H1 (cell line): ENCODE measurements at regions not wholly inside any gene's neighbourhood (a gene's known extent, or its start where the extent isn't known, plus 50 kb on each side); places are given as distances from the start of the nearest gene placed in this dataset.

Experiments used
- CTCF ChIA-PET: fragments of 300-600 bp; sonication (Branson Sonifier 250); formaldehyde crosslinking; loops from one replicate; lab custom pipeline; 2021; ENCODE audit not compliant: partially characterized antibody; lab: Charles Lee
- POLR2A ChIA-PET: fragments of 300-600 bp; sonication (Branson Sonifier 250); formaldehyde crosslinking; loops from one replicate; lab custom pipeline; 2021; ENCODE audit warnings: inconsistent platforms; ENCODE audit not compliant: partially characterized antibody; lab: Charles Lee
- DNase-seq, 2 experiments: peaks; one replicate each; pipeline versions ENCODE4 v3.0.0 to v3.0.0-alpha.2; 2010 to 2022; ENCODE audit warnings: low spot score in 2 of 2, low read depth in 1 of 2, mixed read lengths in 1 of 2
- FAIRE-seq: peaks from 2 replicates; lab custom pipeline; 2011; peaks lifted over from hg19 to GRCh38; lab: Jason Lieb, UNC
- H2AFZ ChIP-seq: 2 replicates; pipeline ENCODE4 v1.8.1; 2012; ENCODE audit warnings: low read length, inconsistent platforms
- H2AK5ac ChIP-seq: 2 replicates; pipeline ENCODE4 v1.6.1; 2013; ENCODE audit warnings: low read depth, low read length
- H2BK120ac ChIP-seq: replicated peaks from 2 replicates; pipeline ENCODE3; 2013; ENCODE audit warnings: low read depth, low read length, inconsistent platforms
- H2BK12ac ChIP-seq: 2 replicates; pipeline ENCODE4 v1.6.1; 2013; ENCODE audit warnings: low read depth, low read length
- H2BK15ac ChIP-seq: 2 replicates; pipeline ENCODE4 v1.6.1; 2013; ENCODE audit warnings: low read length
- H2BK20ac ChIP-seq: 2 replicates; pipeline ENCODE4 v1.6.1; 2013; ENCODE audit warnings: low read length
- H2BK5ac ChIP-seq: 2 replicates; pipeline ENCODE4 v1.6.1; 2013; ENCODE audit warnings: low read depth, low read length
- H3K14ac ChIP-seq: 2 replicates; pipeline ENCODE4 v1.6.1; 2013; ENCODE audit warnings: inconsistent platforms; ENCODE audit not compliant: insufficient read length
- H3K18ac ChIP-seq: 2 replicates; pipeline ENCODE4 v1.6.1; 2013; ENCODE audit warnings: low read length; ENCODE audit errors: extremely low read depth
- H3K23ac ChIP-seq: 2 replicates; pipeline ENCODE4 v1.6.1; 2013; ENCODE audit warnings: inconsistent platforms; ENCODE audit not compliant: insufficient read length
- H3K23me2 ChIP-seq: 2 replicates; pipeline ENCODE4 v1.6.1; 2013; ENCODE audit warnings: low read depth, low read length
- H3K27ac ChIP-seq: 2 replicates; pipeline ENCODE4 v1.6.1; 2011; ENCODE audit warnings: low read depth, low read length, inconsistent platforms
- H3K27me3 ChIP-seq, 4 experiments: replicated peaks in 1 of 4; 1 replicate in 1 of 4; 2 replicates in 3 of 4; pipeline versions ENCODE4 v1.6.1 to v1.8.1; 2011 to 2013; ENCODE audit warnings: low read length in 3 of 4, mild to moderate bottlenecking in 3 of 4, inconsistent platforms in 2 of 4, mixed read lengths in 2 of 4, moderate library complexity in 1 of 4; ENCODE audit not compliant: control insufficient read depth in 3 of 4, insufficient read depth in 3 of 4; ENCODE audit errors: extremely low read depth in 1 of 4
- H3K36me3 ChIP-seq, 4 experiments: 2 replicates each; pipeline versions ENCODE4 v1.6.1 to v1.8.1; 2011 to 2013; ENCODE audit warnings: mild to moderate bottlenecking in 4 of 4, low read length in 3 of 4, moderate library complexity in 2 of 4, control low read depth in 1 of 4, inconsistent platforms in 1 of 4; ENCODE audit not compliant: insufficient read depth in 4 of 4, control insufficient read depth in 2 of 4
- H3K4ac ChIP-seq: replicated peaks from 2 replicates; pipeline ENCODE3; 2013; ENCODE audit warnings: low read length, low read depth, mixed read lengths, inconsistent platforms; ENCODE audit not compliant: insufficient read length
- H3K4me1 ChIP-seq, 4 experiments: replicated peaks in 1 of 4; 1 replicate in 1 of 4; 2 replicates in 3 of 4; pipeline versions ENCODE4 v1.6.1 to v1.8.1; 2011 to 2013; ENCODE audit warnings: low read length in 3 of 4, inconsistent platforms in 2 of 4, mixed read lengths in 1 of 4; ENCODE audit not compliant: insufficient read depth in 4 of 4, control insufficient read depth in 3 of 4
- H3K4me2 ChIP-seq, 2 experiments: 2 replicates each; pipeline versions ENCODE4 v1.6.1 to v1.8.1; 2011 to 2013; ENCODE audit warnings: low read depth in 2 of 2, low read length in 2 of 2, control low read depth in 1 of 2, inconsistent platforms in 1 of 2, mild to moderate bottlenecking in 1 of 2; ENCODE audit not compliant: insufficient read depth in 1 of 2
- H3K4me3 ChIP-seq, 4 experiments: fragments of 200-600, 300-600 bp in 1 of 4; sonication (generic), shearing (Covaris generic), sonication (Bioruptor Twin) in 1 of 4; 2 replicates each; pipeline versions ENCODE4 v1.5.1 to v1.8.1; 2011 to 2016; ENCODE audit warnings: low read length in 4 of 4, low read depth in 3 of 4, control low read depth in 2 of 4, inconsistent platforms in 2 of 4, mild to moderate bottlenecking in 2 of 4, mixed read lengths in 1 of 4, moderate library complexity in 1 of 4; ENCODE audit not compliant: insufficient read depth in 2 of 4; ENCODE audit errors: extremely low read depth in 1 of 4
- H3K56ac ChIP-seq: replicated peaks from 2 replicates; pipeline ENCODE3; 2013; ENCODE audit warnings: low read depth, mild to moderate bottlenecking, mixed read lengths, low read length, inconsistent platforms; ENCODE audit not compliant: insufficient read length
- H3K79me1 ChIP-seq: 2 replicates; pipeline ENCODE4 v1.6.1; 2013; ENCODE audit warnings: low read depth, low read length, control low read depth
- H3K79me2 ChIP-seq, 2 experiments: 2 replicates each; pipeline versions ENCODE4 v1.6.1 to v1.8.1; 2012 to 2013; ENCODE audit warnings: low read length in 2 of 2, mild to moderate bottlenecking in 2 of 2, inconsistent platforms in 1 of 2; ENCODE audit not compliant: insufficient read depth in 2 of 2, control insufficient read depth in 1 of 2
- H3K9ac ChIP-seq, 4 experiments: replicated peaks in 1 of 4; 1 replicate in 1 of 4; 2 replicates in 3 of 4; pipeline versions ENCODE4 v1.6.1 to v1.8.1; 2011 to 2013; ENCODE audit warnings: low read depth in 3 of 4, low read length in 3 of 4, control low read depth in 2 of 4, mild to moderate bottlenecking in 2 of 4, moderate library complexity in 2 of 4, inconsistent platforms in 1 of 4; ENCODE audit errors: extremely low read depth in 1 of 4
- H3K9me3 ChIP-seq, 2 experiments: 2 replicates each; pipeline versions ENCODE4 v1.6.1 to v1.8.1; 2012 to 2013; ENCODE audit warnings: mild to moderate bottlenecking in 2 of 2, moderate library complexity in 2 of 2, control low read depth in 1 of 2, inconsistent platforms in 1 of 2, low read depth in 1 of 2, low read length in 1 of 2, mixed read lengths in 1 of 2; ENCODE audit not compliant: insufficient read depth in 2 of 2
- H4K20me1 ChIP-seq, 2 experiments: replicated peaks in 1 of 2; 2 replicates each; pipeline versions ENCODE3 to v1.8.1; 2011 to 2013; ENCODE audit warnings: inconsistent platforms in 2 of 2, low read length in 2 of 2, mild to moderate bottlenecking in 1 of 2; ENCODE audit not compliant: insufficient read depth in 2 of 2, control insufficient read depth in 1 of 2
- H4K5ac ChIP-seq: 2 replicates; pipeline ENCODE4 v1.6.1; 2013; ENCODE audit warnings: low read length, low read depth, mixed read lengths, inconsistent platforms; ENCODE audit not compliant: insufficient read length
- H4K8ac ChIP-seq: 2 replicates; pipeline ENCODE4 v1.8.0; 2013; ENCODE audit warnings: mild to moderate bottlenecking, moderate library complexity, low read length, inconsistent platforms; ENCODE audit not compliant: insufficient read depth; ENCODE audit errors: extremely low read depth
- H4K91ac ChIP-seq: replicated peaks from 2 replicates; pipeline ENCODE3; 2013; ENCODE audit warnings: low read length, mixed read lengths, inconsistent platforms; ENCODE audit not compliant: insufficient read length
- CREB1 ChIP-seq: IDR thresholded peaks from 2 replicates; pipeline ENCODE4 v1.6.1; 2012; ENCODE audit warnings: inconsistent platforms
- CTCF ChIP-seq, 3 experiments: IDR thresholded peaks; 1 replicate in 2 of 3; 2 replicates in 1 of 3; pipeline versions ENCODE4 v1.5.1 to v1.6.1; 2011; ENCODE audit warnings: low read length in 3 of 3, mild to moderate bottlenecking in 3 of 3, inconsistent platforms in 2 of 3, low read depth in 1 of 3, moderate library complexity in 1 of 3; ENCODE audit not compliant: insufficient read depth in 1 of 3; ENCODE audit errors: control extremely low read depth in 1 of 3
- EP300 ChIP-seq, 2 experiments: IDR thresholded peaks; 1 replicate in 1 of 2; 2 replicates in 1 of 2; pipeline ENCODE4 v1.6.1; 2011 to 2012; ENCODE audit warnings: low read depth in 2 of 2, low read length in 2 of 2, mild to moderate bottlenecking in 2 of 2, borderline replicate concordance in 1 of 2, inconsistent platforms in 1 of 2, moderate library complexity in 1 of 2
- FOSL1 ChIP-seq: IDR thresholded peaks from 2 replicates; pipeline ENCODE4 v1.6.1; 2011; ENCODE audit warnings: mild to moderate bottlenecking, low read depth, low read length, moderate library complexity; ENCODE audit not compliant: insufficient read depth
- GTF2F1 ChIP-seq: IDR thresholded peaks from 2 replicates; pipeline ENCODE4 v1.6.1; 2012; ENCODE audit warnings: low read depth, low read length, improper control_type of control experiment, borderline replicate concordance
- JUN ChIP-seq: IDR thresholded peaks from 2 replicates; pipeline ENCODE4 v1.6.1; 2011; ENCODE audit warnings: low read depth, mild to moderate bottlenecking, improper control_type of control experiment, low read length
- JUND ChIP-seq: IDR thresholded peaks from 2 replicates; pipeline ENCODE4 v1.6.1; 2011; ENCODE audit warnings: mild to moderate bottlenecking, improper control_type of control experiment, low read length
- KDM1A ChIP-seq: fragments of 200-600, 300-600 bp; sonication (generic); IDR thresholded peaks from 2 replicates; pipeline ENCODE4 v1.7.1; 2016; ENCODE audit warnings: mild to moderate bottlenecking, low read length, borderline replicate concordance
- KDM4A ChIP-seq: IDR thresholded peaks from one replicate; pipeline ENCODE4 v1.7.1; 2012; ENCODE audit warnings: low read depth, mild to moderate bottlenecking, moderate library complexity, low read length, inconsistent platforms; ENCODE audit not compliant: severe bottlenecking
- PHF8 ChIP-seq: fragments of 200-600 bp; sonication (generic); conservative IDR thresholded peaks from 2 replicates; pipeline ENCODE4 v1.7.1; 2012; ENCODE audit warnings: low read depth, mild to moderate bottlenecking, inconsistent platforms, low read length, moderate library complexity
- POLR2A ChIP-seq, 2 experiments: IDR thresholded peaks; 1 replicate in 1 of 2; 2 replicates in 1 of 2; pipeline ENCODE4 v1.6.1; 2011; ENCODE audit warnings: low read depth in 2 of 2, low read length in 2 of 2, mild to moderate bottlenecking in 2 of 2; ENCODE audit errors: control extremely low read depth in 1 of 2
- TAF1 ChIP-seq: IDR thresholded peaks from 2 replicates; pipeline ENCODE4 v1.6.1; 2011; ENCODE audit warnings: mild to moderate bottlenecking, low read depth, low read length
- ZNF274 ChIP-seq: IDR thresholded peaks from 2 replicates; pipeline ENCODE4 v1.7.0; 2012; ENCODE audit warnings: low read length, borderline replicate concordance; ENCODE audit errors: extremely low read depth
- WGBS, 2 experiments: shearing (Covaris generic) in 1 of 2; methylation state at CpG; one replicate each; pipeline versions ENCODE4 v1.1.6 to v1.1.7; 2013 to 2015; ENCODE audit warnings: low lambda C conversion rate in 2 of 2, mixed read lengths in 2 of 2, inconsistent platforms in 1 of 2, low coverage in 1 of 2, missing lambda C conversion rate in 1 of 2; ENCODE audit not compliant: insufficient replicate concordance in 2 of 2, insufficient coverage in 1 of 2, insufficient read length in 1 of 2; ENCODE audit errors: extremely low coverage in 1 of 2, missing lambda C conversion rate in 1 of 2; 5-methylcytosine and 5-hydroxymethylcytosine counted together

- 91% methylated on average over 8 of the region's 8 CpGs; no CpG with 5 or more reads in 1 of the 2 experiments for WGBS, 2 experiments
- H3K9ac ChIP-seq = no peak overlapping the region
- no peak overlapping the region for H3K4me3 ChIP-seq
- H2BK5ac ChIP-seq = no peak overlapping the region
- no peak overlapping the region for H4K5ac ChIP-seq
- H3K18ac ChIP-seq = no peak overlapping the region
- no peak overlapping the region for H2AFZ ChIP-seq
- no peaks in the 10 kb centered on the region for H4K20me1 ChIP-seq
- no peak overlapping the region for H2BK20ac ChIP-seq
- FAIRE-seq (no peak), DNase-seq (no peak)
- no peak overlapping the region for H3K4ac ChIP-seq
- H3K79me2 ChIP-seq = no peaks in the 10 kb centered on the region
- peaks cover 0 to 7% (median 5%) of the 10 kb centered on the region in 4 experiments; a peak in 4 of 7 replicates for H3K27me3 ChIP-seq
- H2BK120ac ChIP-seq = no peak overlapping the region
- no peaks in the 10 kb centered on the region for H3K23me2 ChIP-seq
- no peak overlapping the region for H3K27ac ChIP-seq
- H3K4me2 ChIP-seq = no peak overlapping the region
- POLR2A ChIA-PET = no interaction called here
- H3K4me1 ChIP-seq = peaks cover 0 to 2% (median 0%) of the 10 kb centered on the region in 4 experiments; a peak in 2 of 7 replicates
- H2BK12ac ChIP-seq = no peak overlapping the region
- no peaks in the 10 kb centered on the region for H3K79me1 ChIP-seq
- H3K23ac ChIP-seq = no peak overlapping the region
- CTCF ChIA-PET = no interaction called here
- H4K8ac ChIP-seq = no peak overlapping the region; the same call in 1 of the 2 replicates
- no peaks in the 10 kb centered on the region for H3K36me3 ChIP-seq
- H3K56ac ChIP-seq = no peak overlapping the region
- no peak overlapping the region for H4K91ac ChIP-seq
- H3K9me3 ChIP-seq = no peaks in the 10 kb centered on the region
- H2BK15ac ChIP-seq = no peak overlapping the region
- no peak overlapping the region for H3K14ac ChIP-seq
- H2AK5ac ChIP-seq = no peak overlapping the region
- TF ChIP-seq ZNF274 = no peak
- TF ChIP-seq CTCF (IDR thresholded peaks at IDR 0.05; ENCODE audit: control extremely low read depth in 1 of 3, insufficient read depth in 1 of 3, low read depth in 1 of 3, low read length in 3 of 3) = no peak
- no peak for TF ChIP-seq FOSL1
- no peak for TF ChIP-seq KDM4A
- TF ChIP-seq TAF1 = no peak
- TF ChIP-seq JUN = no peak
- no peak for TF ChIP-seq POLR2A (IDR thresholded peaks at IDR 0.05; ENCODE audit: control extremely low read depth in 1 of 2, low read depth in 2 of 2, low read length in 2 of 2)
- no peak for TF ChIP-seq JUND
- TF ChIP-seq EP300 (IDR thresholded peaks at IDR 0.05; ENCODE audit: borderline replicate concordance in 1 of 2, low read depth in 2 of 2, low read length in 2 of 2) = no peak
- TF ChIP-seq PHF8 = no peak
- TF ChIP-seq CREB1 = no peak
- no peak for TF ChIP-seq KDM1A
- no peak for TF ChIP-seq GTF2F1
Observed at GRCh38 chr18:78017869-78018268, 768.2 kb downstream of the GALR1 start.
